GM12878 (cell line): ENCODE measurements at regions not wholly inside any gene's neighbourhood (a gene's known extent, or its start where the extent isn't known, plus 50 kb on each side); places are given as distances from the start of the nearest gene placed in this dataset.

ENCODE experiments used
- ATAC-seq: fragments of 200-7000 bp; cut with Tn5 transposase; 3 replicates; pipeline ENCODE4 v1.9.1; 2020; ENCODE audit warnings: mild to moderate bottlenecking, moderate library complexity
- BruUV-seq: library from RNA; stranded (reverse); fragments of 400-500 nt; replicated peaks from 2 replicates; lab custom pipeline; 2021; lab: Mats Ljungman, UMichigan
- CTCF ChIA-PET: fragments of 300-600 bp; sonication (Branson Sonifier 250); formaldehyde crosslinking; extraction: SDS; loops from one replicate; lab custom pipeline; 2021; ENCODE audit warnings: inconsistent platforms; lab: Yijun Ruan, JAX
- POLR2A ChIA-PET: fragments of 350-600 bp; formaldehyde crosslinking; extraction: SDS; loops from one replicate; lab custom pipeline; 2021; ENCODE audit warnings: inconsistent platforms; lab: Charles Lee
- RAD21 ChIA-PET: fragments of 300-600 bp; sonication (Branson Sonifier 250); formaldehyde crosslinking; loops from one replicate; lab custom pipeline; 2023; ENCODE audit warnings: antibody characterized with exemption; ENCODE audit not compliant: unreplicated experiment; lab: Charles Lee
- SMC1A ChIA-PET: fragments of 300-600 bp; sonication (Branson Sonifier 250); formaldehyde crosslinking; loops from one replicate; lab custom pipeline; 2023; ENCODE audit not compliant: unreplicated experiment, uncharacterized antibody; lab: Charles Lee
- DNase-seq: peaks from one replicate; pipeline ENCODE4 v3.0.0-alpha.2; 2011; ENCODE audit warnings: low read depth, low spot score
- FAIRE-seq: peaks from 3 replicates; lab custom pipeline; 2011; peaks lifted over from hg19 to GRCh38; lab: Jason Lieb, UNC
- H2AFZ ChIP-seq: 2 replicates; pipeline ENCODE4 v1.6.0; 2011; ENCODE audit warnings: low read depth, low read length, control low read depth; ENCODE audit not compliant: control insufficient read depth
- H3K27ac ChIP-seq: 2 replicates; pipeline ENCODE4 v1.5.1; 2011; ENCODE audit warnings: control low read depth; ENCODE audit not compliant: control insufficient read depth, insufficient read depth
- H3K27me3 ChIP-seq, 2 experiments: replicated peaks in 1 of 2; 2 replicates each; pipeline versions ENCODE4 v1.6.0 to v1.6.1; 2011; ENCODE audit warnings: low read length in 1 of 2; ENCODE audit not compliant: control insufficient read depth in 2 of 2, insufficient read depth in 2 of 2
- H3K36me3 ChIP-seq, 2 experiments: 2 replicates each; pipeline ENCODE4 v1.5.1; 2011; ENCODE audit warnings: low read length in 1 of 2; ENCODE audit not compliant: control insufficient read depth in 2 of 2, insufficient read depth in 2 of 2
- H3K4me1 ChIP-seq: 2 replicates; pipeline ENCODE4 v1.6.1; 2011; ENCODE audit warnings: mild to moderate bottlenecking, low read length, moderate library complexity, mixed read lengths; ENCODE audit not compliant: control insufficient read depth, insufficient read depth
- H3K4me2 ChIP-seq: 2 replicates; pipeline ENCODE4 v1.6.0; 2011; ENCODE audit warnings: control low read depth; ENCODE audit not compliant: control insufficient read depth, insufficient read depth
- H3K4me3 ChIP-seq: fragments of 200-600 bp; sonication (generic); 2 replicates; pipeline ENCODE4 v1.5.1; 2016
- H3K79me2 ChIP-seq: 2 replicates; pipeline ENCODE4 v1.6.0; 2011; ENCODE audit warnings: low read length; ENCODE audit not compliant: control insufficient read depth, insufficient read depth
- H3K9ac ChIP-seq: 2 replicates; pipeline ENCODE4 v1.8.0; 2011; ENCODE audit warnings: low read length, control low read depth, mixed read lengths; ENCODE audit not compliant: control insufficient read depth, insufficient read depth
- H3K9me3 ChIP-seq: replicated peaks from 3 replicates; pipeline ENCODE4 v1.5.1; 2011; ENCODE audit warnings: mild to moderate bottlenecking, low read length; ENCODE audit not compliant: control insufficient read depth, insufficient read depth
- H4K20me1 ChIP-seq: 2 replicates; pipeline ENCODE4 v1.6.0; 2011; ENCODE audit not compliant: control insufficient read depth, insufficient read depth
- CBFB ChIP-seq: IDR thresholded peaks from 2 replicates; pipeline ENCODE4 v1.6.1; 2016; ENCODE audit warnings: antibody characterized with exemption, low read depth
- E2F4 ChIP-seq: IDR thresholded peaks from 2 replicates; pipeline ENCODE4 v1.6.1; 2012; ENCODE audit warnings: low read depth, low read length, improper control_type of control experiment
- EP300 ChIP-seq, 2 experiments: fragments of 150-350 bp in 1 of 2; IDR thresholded peaks; 2 replicates each; pipeline ENCODE4 v1.6.1; 2011 to 2012; ENCODE audit warnings: low read depth in 2 of 2, low read length in 2 of 2, borderline replicate concordance in 1 of 2, improper control_type of control experiment in 1 of 2, inconsistent platforms in 1 of 2; ENCODE audit not compliant: control insufficient read depth in 1 of 2
- MEF2B ChIP-seq: fragments of 450-650 bp; IDR thresholded peaks from 2 replicates; pipeline ENCODE4 v1.6.1; 2018; ENCODE audit warnings: mild to moderate bottlenecking, moderate library complexity; ENCODE audit not compliant: partially characterized antibody, poor library complexity, severe bottlenecking
- MXI1 ChIP-seq: fragments of 150-350 bp; IDR thresholded peaks from 2 replicates; pipeline ENCODE4 v1.6.1; 2011; ENCODE audit warnings: low read depth, mild to moderate bottlenecking, inconsistent platforms, low read length, improper control_type of control experiment
- MYB ChIP-seq: fragments of 150-350 bp; IDR thresholded peaks from 2 replicates; pipeline ENCODE4 v1.6.1; 2014; ENCODE audit warnings: mild to moderate bottlenecking, low read depth, low read length, borderline replicate concordance
- RUNX3 ChIP-seq: IDR thresholded peaks from 2 replicates; pipeline ENCODE4 v1.6.1; 2012; ENCODE audit warnings: low read length, inconsistent platforms
- SREBF1 ChIP-seq: IDR thresholded peaks from 2 replicates; pipeline ENCODE4 v1.6.1; 2012; ENCODE audit warnings: mild to moderate bottlenecking, low read length
- SRF ChIP-seq, 2 experiments: IDR thresholded peaks; 2 replicates each; pipeline ENCODE4 v1.6.1; 2011; ENCODE audit warnings: low read depth in 2 of 2, low read length in 2 of 2, mild to moderate bottlenecking in 1 of 2, moderate library complexity in 1 of 2
- ZBED1 ChIP-seq: IDR thresholded peaks from 2 replicates; pipeline ENCODE4 v1.6.1; 2016; ENCODE audit warnings: borderline replicate concordance
- ZNF207 ChIP-seq: fragments of 450-650 bp; IDR thresholded peaks from 2 replicates; pipeline ENCODE4 v1.6.1; 2014; ENCODE audit warnings: antibody characterized with exemption, mild to moderate bottlenecking, borderline replicate concordance
- WGBS: methylation state at CpG from one replicate; pipeline ENCODE4 v1.1.6; 2016; ENCODE audit warnings: low lambda C conversion rate; ENCODE audit not compliant: insufficient replicate concordance, insufficient coverage; ENCODE audit errors: missing lambda C conversion rate; 5-methylcytosine and 5-hydroxymethylcytosine counted together
- in situ Hi-C: fragments of 300-500 bp; cut with MboI; formaldehyde crosslinking; loops from 9 replicates; pipeline ENCODE4 v1.14.3; 2018; ENCODE audit warnings: mixed read lengths
- intact Hi-C: fragments of 100-400 bp; cut with micrococcal nuclease; formaldehyde crosslinking; loops from one replicate; pipeline ENCODE4 v1.14.2; 2022; ENCODE audit not compliant: unreplicated experiment
- TF ChIP-seq, protein P1 (sequence below): fragments of 450-650 bp; IDR thresholded peaks from 2 replicates; pipeline ENCODE4 v1.6.1; 2017; ENCODE audit warnings: mild to moderate bottlenecking, moderate library complexity

GRCh38 chr13:107258599-107259187 is 690.8 kb upstream of the ARGLU1 start:
- no TSS peak for BruUV-seq
- Histone ChIP-seq H3K27me3 (no peaks in the 10 kb centered on the region), H3K4me3 (no peak overlapping the region), H3K4me2 (no peak overlapping the region), H3K36me3 (no peaks in the 10 kb centered on the region), H4K20me1 (no peaks in the 10 kb centered on the region), H3K27ac (no peak overlapping the region), H3K9me3 (no peaks in the 10 kb centered on the region), H3K79me2 (no peaks in the 10 kb centered on the region), H2AFZ (no peak overlapping the region), H3K9ac (no peak overlapping the region), H3K4me1 (no peaks in the 10 kb centered on the region)
- in situ Hi-C loops: no loop called here
- ATAC-seq: no peak
- no peak for FAIRE-seq
- 31% methylated on average over 7 of the region's 7 CpGs for WGBS
- ChIA-PET RAD21 (no interaction called here), CTCF (no interaction called here), SMC1A (no interaction called here), POLR2A (no interaction called here)
- intact Hi-C loops: no loop called here
- TF ChIP-seq MEF2B (no peak), ZBED1 (no peak), E2F4 (no peak), MXI1 (no peak), MYB (no peak), EP300 (IDR thresholded peaks at IDR 0.05; ENCODE audit: borderline replicate concordance in 1 of 2, control insufficient read depth in 1 of 2, low read depth in 2 of 2, low read length in 2 of 2) (no peak), CBFB (no peak), ZNF207 (no peak), SREBF1 (no peak), SRF (IDR thresholded peaks at IDR 0.05; ENCODE audit: low read depth in 2 of 2, low read length in 2 of 2) (no peak), RUNX3 (no peak)
- TF ChIP-seq, protein P1, sequence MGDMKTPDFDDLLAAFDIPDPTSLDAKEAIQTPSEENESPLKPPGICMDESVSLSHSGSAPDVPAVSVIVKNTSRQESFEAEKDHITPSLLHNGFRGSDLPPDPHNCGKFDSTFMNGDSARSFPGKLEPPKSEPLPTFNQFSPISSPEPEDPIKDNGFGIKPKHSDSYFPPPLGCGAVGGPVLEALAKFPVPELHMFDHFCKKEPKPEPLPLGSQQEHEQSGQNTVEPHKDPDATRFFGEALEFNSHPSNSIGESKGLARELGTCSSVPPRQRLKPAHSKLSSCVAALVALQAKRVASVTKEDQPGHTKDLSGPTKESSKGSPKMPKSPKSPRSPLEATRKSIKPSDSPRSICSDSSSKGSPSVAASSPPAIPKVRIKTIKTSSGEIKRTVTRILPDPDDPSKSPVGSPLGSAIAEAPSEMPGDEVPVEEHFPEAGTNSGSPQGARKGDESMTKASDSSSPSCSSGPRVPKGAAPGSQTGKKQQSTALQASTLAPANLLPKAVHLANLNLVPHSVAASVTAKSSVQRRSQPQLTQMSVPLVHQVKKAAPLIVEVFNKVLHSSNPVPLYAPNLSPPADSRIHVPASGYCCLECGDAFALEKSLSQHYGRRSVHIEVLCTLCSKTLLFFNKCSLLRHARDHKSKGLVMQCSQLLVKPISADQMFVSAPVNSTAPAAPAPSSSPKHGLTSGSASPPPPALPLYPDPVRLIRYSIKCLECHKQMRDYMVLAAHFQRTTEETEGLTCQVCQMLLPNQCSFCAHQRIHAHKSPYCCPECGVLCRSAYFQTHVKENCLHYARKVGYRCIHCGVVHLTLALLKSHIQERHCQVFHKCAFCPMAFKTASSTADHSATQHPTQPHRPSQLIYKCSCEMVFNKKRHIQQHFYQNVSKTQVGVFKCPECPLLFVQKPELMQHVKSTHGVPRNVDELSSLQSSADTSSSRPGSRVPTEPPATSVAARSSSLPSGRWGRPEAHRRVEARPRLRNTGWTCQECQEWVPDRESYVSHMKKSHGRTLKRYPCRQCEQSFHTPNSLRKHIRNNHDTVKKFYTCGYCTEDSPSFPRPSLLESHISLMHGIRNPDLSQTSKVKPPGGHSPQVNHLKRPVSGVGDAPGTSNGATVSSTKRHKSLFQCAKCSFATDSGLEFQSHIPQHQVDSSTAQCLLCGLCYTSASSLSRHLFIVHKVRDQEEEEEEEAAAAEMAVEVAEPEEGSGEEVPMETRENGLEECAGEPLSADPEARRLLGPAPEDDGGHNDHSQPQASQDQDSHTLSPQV: no peak
- no peak for DNase-seq
